ENCODE measurements at regions not wholly inside any gene's neighbourhood (a gene's known extent, or its start where the extent isn't known, plus 50 kb on each side); places are given as distances from the start of the nearest gene placed in this dataset.

DNA sequence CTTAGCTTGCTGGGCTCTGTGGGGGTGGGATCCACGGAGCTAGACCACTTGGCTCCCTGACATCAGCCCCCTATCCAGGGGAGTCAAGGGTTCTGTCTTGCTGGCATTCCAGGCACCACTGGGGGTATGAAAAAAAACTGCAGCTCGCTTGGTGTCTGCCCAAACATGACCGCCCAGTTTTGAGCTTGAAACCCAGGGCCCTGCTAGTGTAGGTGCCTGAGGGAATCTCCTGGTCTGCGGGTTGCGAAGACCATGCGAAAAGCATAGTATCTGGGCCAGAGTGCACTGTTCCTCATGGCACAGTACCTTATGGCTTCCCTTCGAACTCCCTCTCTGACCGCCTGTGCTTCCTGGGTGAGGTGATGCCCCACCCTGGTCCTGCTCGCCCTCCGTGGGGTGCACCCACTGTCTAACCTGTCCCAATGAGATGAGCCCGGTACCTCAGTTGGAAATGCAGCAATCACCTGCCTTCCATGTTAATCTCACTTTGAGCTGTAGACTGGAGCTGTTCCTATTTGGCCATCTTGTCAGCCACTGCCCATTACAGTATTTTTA is 120.8 kb upstream of the TNFSF11 start:
- WGBS (ENCODE audit: missing lambda C conversion rate) = 62% methylated on average over 5 of the region's 11 CpGs

GRCh38 chr13:42454749-42455148 is 119.2 kb upstream of the TNFSF11 start:
- FAIRE-seq = no peak
- no peak for DNase-seq (ENCODE audit: low read depth in 1 of 2, low spot score in 1 of 2)
- CTCF ChIA-PET = no interaction called here
- TF ChIP-seq ZC3H11A (IDR thresholded peaks at IDR 0.05) (no peak), SREBF2 (IDR thresholded peaks at IDR 0.05) (no peak), HOXB5 (CRISPR knock-in tag; IDR thresholded peaks at IDR 0.05) (no peak), SMC3 (IDR thresholded peaks at IDR 0.05) (no peak), MAZ (IDR thresholded peaks at IDR 0.05; ENCODE audit: borderline replicate concordance, low read depth, low read length) (no peak), HMGXB4 (CRISPR knock-in tag; IDR thresholded peaks at IDR 0.05; ENCODE audit: borderline replicate concordance) (no peak), CHD2 (IDR thresholded peaks at IDR 0.05; ENCODE audit: low read length, partially characterized antibody) (no peak), RARB (CRISPR knock-in tag; IDR thresholded peaks at IDR 0.05) (no peak), HDAC2 (IDR thresholded peaks at IDR 0.05) (no peak), E2F6 (IDR thresholded peaks at IDR 0.05; ENCODE audit: borderline replicate concordance, low read depth) (no peak), EHF (CRISPR knock-in tag; IDR thresholded peaks at IDR 0.05) (no peak), JUN (IDR thresholded peaks at IDR 0.05) (no peak)
- TF ChIP-seq, protein P1, sequence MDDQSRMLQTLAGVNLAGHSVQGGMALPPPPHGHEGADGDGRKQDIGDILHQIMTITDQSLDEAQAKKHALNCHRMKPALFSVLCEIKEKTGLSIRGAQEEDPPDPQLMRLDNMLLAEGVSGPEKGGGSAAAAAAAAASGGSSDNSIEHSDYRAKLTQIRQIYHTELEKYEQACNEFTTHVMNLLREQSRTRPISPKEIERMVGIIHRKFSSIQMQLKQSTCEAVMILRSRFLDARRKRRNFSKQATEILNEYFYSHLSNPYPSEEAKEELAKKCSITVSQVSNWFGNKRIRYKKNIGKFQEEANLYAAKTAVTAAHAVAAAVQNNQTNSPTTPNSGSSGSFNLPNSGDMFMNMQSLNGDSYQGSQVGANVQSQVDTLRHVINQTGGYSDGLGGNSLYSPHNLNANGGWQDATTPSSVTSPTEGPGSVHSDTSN (IDR thresholded peaks at IDR 0.05) = no peak
- no peak overlapping the region for H3K4me3 ChIP-seq
- H3K4me1 ChIP-seq = no peaks in the 10 kb centered on the region
- POLR2A ChIA-PET = no interaction called here
- ATAC-seq = no peak
- no peak overlapping the region for H3K4me2 ChIP-seq
- WGBS (ENCODE audit: missing lambda C conversion rate) = 80% methylated on average over 6 of the region's 6 CpGs
- H3K27ac ChIP-seq = no peak overlapping the region
- H3K9me3 ChIP-seq = no peaks in the 10 kb centered on the region

More for the DNA sequence above, 120.8 kb upstream of the TNFSF11 start:
- TF ChIP-seq BHLHE40 (IDR thresholded peaks at IDR 0.05; ENCODE audit: low read depth, low read length) = no peak
- TF ChIP-seq KDM1A (IDR thresholded peaks at IDR 0.05; ENCODE audit: low read depth) = no peak
- no peak for TF ChIP-seq HEYL (CRISPR knock-in tag; IDR thresholded peaks at IDR 0.05)
- TF ChIP-seq SREBF2 (IDR thresholded peaks at IDR 0.05) = no peak
- TF ChIP-seq RFX5 (IDR thresholded peaks at IDR 0.05) = no peak
- H3K9me3 ChIP-seq = no peaks in the 10 kb centered on the region
- H3K4me3 ChIP-seq = no peak overlapping the region
- H3K4me2 ChIP-seq = no peak overlapping the region
- no peak for ATAC-seq
- no peak for DNase-seq (ENCODE audit: low read depth in 1 of 2, low spot score in 1 of 2)
- CTCF ChIA-PET = interaction anchor here (1.1 to 1.2 kb wide), 2 partner anchors 12 to 13 kb away, joined by 3 to 4 read pairs; no protein-coding TSS in a partner anchor
- no peaks in the 10 kb centered on the region for H3K4me1 ChIP-seq
- H3K27ac ChIP-seq = no peak overlapping the region
- POLR2A ChIA-PET = no interaction called here
- FAIRE-seq = no peak

- FAIRE-seq (no peak), ATAC-seq (no peak), DNase-seq (ENCODE audit: low read depth in 1 of 2, low spot score in 1 of 2) (no peak)
- Histone ChIP-seq H3K4me2 (no peak overlapping the region), H3K4me3 (no peak overlapping the region), H3K4me1 (no peaks in the 10 kb centered on the region), H3K27ac (no peak overlapping the region), H3K9me3 (0 out of 3 replicates have a peak, but pooled peaks cover 2% of the 10 kb centered on the region)
- 28% methylated on average over 5 of the region's 5 CpGs for WGBS (ENCODE audit: missing lambda C conversion rate)
- ChIA-PET POLR2A (no interaction called here), CTCF (no interaction called here)
- TF ChIP-seq FOSB (CRISPR knock-in tag; IDR thresholded peaks at IDR 0.05) = no peak
- TF ChIP-seq RAD21 (conservative IDR thresholded peaks at IDR 0.05 in 1 of 2, IDR thresholded peaks at IDR 0.05 in 1 of 2) = no peak
- no peak for TF ChIP-seq RFX5 (IDR thresholded peaks at IDR 0.05)
- no peak for TF ChIP-seq BHLHE40 (IDR thresholded peaks at IDR 0.05; ENCODE audit: low read depth, low read length)
- TF ChIP-seq REST (IDR thresholded peaks at IDR 0.05) = no peak
- TF ChIP-seq CBX2 (IDR thresholded peaks at IDR 0.05; ENCODE audit: borderline replicate concordance, low read depth) = no peak
- no peak for TF ChIP-seq CEBPB (IDR thresholded peaks at IDR 0.05)
- no peak for TF ChIP-seq ZNF302 (CRISPR knock-in tag; IDR thresholded peaks at IDR 0.05)
- TF ChIP-seq NR3C1 (IDR thresholded peaks at IDR 0.05) = no peak
- no peak for TF ChIP-seq EP300 (IDR thresholded peaks at IDR 0.05)
- TF ChIP-seq HOXB5 (CRISPR knock-in tag; IDR thresholded peaks at IDR 0.05) = no peak
- TF ChIP-seq FOXS1 (CRISPR knock-in tag; IDR thresholded peaks at IDR 0.05) = no peak
- TF ChIP-seq POLR2AphosphoS2 (conservative IDR thresholded peaks at IDR 0.05; ENCODE audit: low read length) = no peak
- TF ChIP-seq EHF (CRISPR knock-in tag; IDR thresholded peaks at IDR 0.05) = no peak
- TF ChIP-seq, protein P1 (IDR thresholded peaks at IDR 0.05) = no peak
- TF ChIP-seq POLR2A (IDR thresholded peaks at IDR 0.05; ENCODE audit: low read length) = no peak
- TF ChIP-seq RARB (CRISPR knock-in tag; IDR thresholded peaks at IDR 0.05) = no peak
These were observed 115.8 kb upstream of the TNFSF11 start for GRCh38 chr13:42458193-42458592.
